Activated CD4-positive, alpha-beta memory T cell treated with anti-CD3 and anti-CD28 coated beads for 36 hours (primary cell): ENCODE measurements at regions not wholly inside any gene's neighbourhood (a gene's known extent, or its start where the extent isn't known, plus 50 kb on each side); places are given as distances from the start of the nearest gene placed in this dataset.
"Not testable (repeated sequence)": the region's sequence is repeated elsewhere in the genome, so short reads cannot be mapped to it uniquely, and the experiment has no call there.

Source experiments
- CTCF ChIA-PET: fragments of 350-600 bp; sonication (Branson Sonifier 250); formaldehyde crosslinking; loops from one replicate; lab custom pipeline; 2021; ENCODE audit warnings: antibody characterized with exemption, inconsistent platforms; lab: Charles Lee
- POLR2A ChIA-PET: fragments of 350-600 bp; sonication (Branson Sonifier 250); formaldehyde crosslinking; loops from one replicate; lab custom pipeline; 2021; ENCODE audit warnings: antibody characterized with exemption; lab: Charles Lee
- DNase-seq: peaks from one replicate; pipeline ENCODE4 v3.0.0-alpha.2; 2020
- H3K27ac Mint-ChIP-seq: one replicate; pipeline ENCODE4 v1.8.0; 2021; ENCODE audit warnings: mixed read lengths
- H3K27me3 Mint-ChIP-seq: one replicate; pipeline ENCODE4 v1.8.0; 2021; ENCODE audit warnings: mixed read lengths
- H3K36me3 Mint-ChIP-seq: one replicate; pipeline ENCODE4 v1.8.0; 2021; ENCODE audit warnings: mixed read lengths
- H3K4me1 Mint-ChIP-seq: one replicate; pipeline ENCODE4 v1.8.0; 2021; ENCODE audit warnings: low read depth, mixed read lengths
- H3K4me3 Mint-ChIP-seq: one replicate; pipeline ENCODE4 v1.8.0; 2021; ENCODE audit warnings: mild to moderate bottlenecking, mixed read lengths
- H3K9me3 Mint-ChIP-seq: one replicate; pipeline ENCODE4 v1.8.0; 2021; ENCODE audit warnings: mixed read lengths
- intact Hi-C: fragments of 100-400 bp; cut with micrococcal nuclease; formaldehyde crosslinking; loops from one replicate; pipeline ENCODE4 v1.15.1; 2023

GRCh38 chr9:75197561-75197960, 109.2 kb downstream of the OSTF1 start:
- ChIA-PET CTCF (interaction anchor here (0.8 to 3.5 kb wide), 4 partner anchors 12 to 71 kb away, joined by 3 to 14 read pairs (median 6); no protein-coding TSS in a partner anchor), POLR2A (no interaction called here)
- intact Hi-C loops, result no loop called here
- no peaks in the 10 kb centered on the region for H3K27me3 Mint-ChIP-seq
- no peak for DNase-seq
- no peaks in the 10 kb centered on the region for H3K9me3 Mint-ChIP-seq
- H3K4me3 Mint-ChIP-seq, result no peak overlapping the region
- H3K27ac Mint-ChIP-seq, result no peak overlapping the region
- no peaks in the 10 kb centered on the region for H3K4me1 Mint-ChIP-seq
- no peaks in the 10 kb centered on the region for H3K36me3 Mint-ChIP-seq

- no peaks in the 10 kb centered on the region for H3K9me3 Mint-ChIP-seq
- intact Hi-C loops, result no loop called here
- ChIA-PET POLR2A (no interaction called here), CTCF (no interaction called here)
- no peaks in the 10 kb centered on the region for H3K4me1 Mint-ChIP-seq
- H3K36me3 Mint-ChIP-seq, result no peaks in the 10 kb centered on the region
- H3K27ac Mint-ChIP-seq, result no peak overlapping the region
- no peak overlapping the region for H3K4me3 Mint-ChIP-seq
- no peak for DNase-seq
- H3K27me3 Mint-ChIP-seq, result no peaks in the 10 kb centered on the region
These were observed 110.1 kb downstream of the OSTF1 start for GRCh38 chr9:75198436-75198835.

GRCh38 chr9:75200892-75201470, 112.7 kb downstream of the OSTF1 start:
- H3K9me3 Mint-ChIP-seq, result no peaks in the 10 kb centered on the region
- intact Hi-C loops, result loop anchor here (1.0 to 2.0 kb wide), 3 partner anchors 37 to 1102 kb away; no protein-coding TSS in a partner anchor
- H3K4me3 Mint-ChIP-seq, result no peak overlapping the region
- H3K36me3 Mint-ChIP-seq, result no peaks in the 10 kb centered on the region
- ChIA-PET CTCF (interaction anchor here (0.6 to 2.0 kb wide), 13 partner anchors 14 to 1101 kb away, joined by 3 to 31 read pairs (median 4); no protein-coding TSS in a partner anchor), POLR2A (no interaction called here)
- H3K4me1 Mint-ChIP-seq, result no peaks in the 10 kb centered on the region
- no peak for DNase-seq
- H3K27ac Mint-ChIP-seq, result no peak overlapping the region
- no peaks in the 10 kb centered on the region for H3K27me3 Mint-ChIP-seq

- Mint-ChIP-seq H3K4me3 (no peak overlapping the region), H3K27ac (no peak overlapping the region), H3K4me1 (no peaks in the 10 kb centered on the region), H3K27me3 (no peaks in the 10 kb centered on the region), H3K36me3 (no peaks in the 10 kb centered on the region), H3K9me3 (no peaks in the 10 kb centered on the region)
- DNase-seq, result no peak
- intact Hi-C loops, result loop anchor here (1.0 to 2.0 kb wide), 3 partner anchors 37 to 1101 kb away; no protein-coding TSS in a partner anchor
- CTCF ChIA-PET, result interaction anchor here (0.6 to 2.0 kb wide), 13 partner anchors 14 to 1101 kb away, joined by 3 to 31 read pairs (median 4); no protein-coding TSS in a partner anchor
- POLR2A ChIA-PET, result no interaction called here
These were observed 113.3 kb downstream of the OSTF1 start for GRCh38 chr9:75201480-75202209.

- H3K36me3 Mint-ChIP-seq, H3K4me3 Mint-ChIP-seq, H3K27me3 Mint-ChIP-seq: not testable (repeated sequence)
These were observed 119.7 kb downstream of the OSTF1 start for GRCh38 chr9:75207997-75208396.

GRCh38 chr9:75210215-75210614, 121.9 kb downstream of the OSTF1 start:
- no peak overlapping the region for H3K27ac Mint-ChIP-seq
- H3K9me3 Mint-ChIP-seq, result no peaks in the 10 kb centered on the region
- intact Hi-C loops, result no loop called here
- H3K27me3 Mint-ChIP-seq, result no peaks in the 10 kb centered on the region
- ChIA-PET CTCF (no interaction called here), POLR2A (no interaction called here)
- peaks cover 9% of the 10 kb centered on the region for H3K36me3 Mint-ChIP-seq
- H3K4me1 Mint-ChIP-seq, result no peaks in the 10 kb centered on the region
- H3K4me3 Mint-ChIP-seq, result no peak overlapping the region
- no peak for DNase-seq

More at GRCh38 chr9:75207997-75208396, 119.7 kb downstream of the OSTF1 start:
- intact Hi-C loops, H3K27ac Mint-ChIP-seq, CTCF ChIA-PET, H3K9me3 Mint-ChIP-seq, H3K4me1 Mint-ChIP-seq, POLR2A ChIA-PET, DNase-seq: not testable (repeated sequence)

GRCh38 chr9:75213765-75214164, 125.5 kb downstream of the OSTF1 start:
- H3K27ac Mint-ChIP-seq, result no peak overlapping the region
- H3K4me3 Mint-ChIP-seq, result no peak overlapping the region
- DNase-seq, result no peak
- POLR2A ChIA-PET, result no interaction called here
- no peaks in the 10 kb centered on the region for H3K4me1 Mint-ChIP-seq
- intact Hi-C loops, result no loop called here
- CTCF ChIA-PET, result no interaction called here
- H3K27me3 Mint-ChIP-seq, result no peaks in the 10 kb centered on the region
- H3K36me3 Mint-ChIP-seq, result peaks cover 9% of the 10 kb centered on the region
- no peaks in the 10 kb centered on the region for H3K9me3 Mint-ChIP-seq

- POLR2A ChIA-PET, result no interaction called here
- intact Hi-C loops, result no loop called here
- H3K9me3 Mint-ChIP-seq, result peaks cover 26% of the 10 kb centered on the region
- H3K27ac Mint-ChIP-seq, result no peak overlapping the region
- no peaks in the 10 kb centered on the region for H3K27me3 Mint-ChIP-seq
- no peaks in the 10 kb centered on the region for H3K4me1 Mint-ChIP-seq
- CTCF ChIA-PET, result interaction anchor here (1.2 kb wide), 1 partner anchor 12 kb away, joined by 3 read pairs; no protein-coding TSS in a partner anchor
- no peak overlapping the region for H3K4me3 Mint-ChIP-seq
- DNase-seq, result no peak
- peaks cover 28% of the 10 kb centered on the region for H3K36me3 Mint-ChIP-seq
These were observed 138.3 kb downstream of the OSTF1 start for GRCh38 chr9:75226403-75227139.

GRCh38 chr9:75228893-75229292, 140.6 kb downstream of the OSTF1 start:
- ChIA-PET POLR2A (no interaction called here), CTCF (interaction anchor here (1.0 to 1.2 kb wide), 2 partner anchors 28 to 42 kb away, joined by 3 read pairs; no protein-coding TSS in a partner anchor)
- no peaks in the 10 kb centered on the region for H3K27me3 Mint-ChIP-seq
- no peak overlapping the region for H3K4me3 Mint-ChIP-seq
- H3K36me3 Mint-ChIP-seq, result peaks cover 27% of the 10 kb centered on the region
- no peak for DNase-seq
- no peaks in the 10 kb centered on the region for H3K4me1 Mint-ChIP-seq
- H3K9me3 Mint-ChIP-seq, result peaks cover 26% of the 10 kb centered on the region
- no peak overlapping the region for H3K27ac Mint-ChIP-seq
- intact Hi-C loops, result no loop called here

- intact Hi-C loops, result no loop called here
- ChIA-PET POLR2A (no interaction called here), CTCF (no interaction called here)
- no peak for DNase-seq
- peaks cover 26% of the 10 kb centered on the region for H3K36me3 Mint-ChIP-seq
- peaks cover 22% of the 10 kb centered on the region for H3K9me3 Mint-ChIP-seq
- no peaks in the 10 kb centered on the region for H3K4me1 Mint-ChIP-seq
- H3K27ac Mint-ChIP-seq, result no peak overlapping the region
- H3K27me3 Mint-ChIP-seq, result no peaks in the 10 kb centered on the region
- no peak overlapping the region for H3K4me3 Mint-ChIP-seq
These were observed 141.5 kb downstream of the OSTF1 start for GRCh38 chr9:75229605-75230332.

- Mint-ChIP-seq H3K4me3 (no peak overlapping the region), H3K27ac (no peak overlapping the region), H3K27me3 (no peaks in the 10 kb centered on the region), H3K36me3 (peaks cover 22% of the 10 kb centered on the region), H3K9me3 (peaks cover 23% of the 10 kb centered on the region), H3K4me1 (no peaks in the 10 kb centered on the region)
- ChIA-PET POLR2A (no interaction called here), CTCF (no interaction called here)
- intact Hi-C loops, result no loop called here
- DNase-seq, result no peak
These were observed 142.2 kb downstream of the OSTF1 start for GRCh38 chr9:75230469-75230868.
